ENCODE measurements at regions not wholly inside any gene's neighbourhood (a gene's known extent, or its start where the extent isn't known, plus 50 kb on each side); places are given as distances from the start of the nearest gene placed in this dataset.

DNA sequence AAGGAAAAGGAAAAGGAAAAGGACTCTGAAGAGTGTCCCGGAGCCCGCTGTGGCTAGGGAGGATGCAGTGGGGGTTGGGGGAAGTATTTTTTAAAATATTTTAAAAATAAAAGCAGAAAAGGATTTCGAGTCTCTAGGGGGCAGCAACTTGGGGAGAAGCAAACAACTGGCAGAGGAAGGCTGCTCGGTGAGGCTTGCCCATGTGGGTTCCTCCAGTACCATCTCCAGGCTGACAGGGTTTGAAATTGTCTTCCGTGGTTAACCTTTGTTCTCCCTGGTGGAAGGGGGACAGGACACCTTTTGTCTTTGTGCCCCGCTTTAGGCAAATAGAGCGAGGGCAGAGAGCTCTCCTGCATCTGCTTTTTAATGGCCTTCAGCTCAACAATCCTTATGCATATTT lies 60.4 kb upstream of the SNX9 start:
- 48 to 67% methylated on average over 4 to 7 of the region's 7 CpGs for WGBS, 2 donors (ENCODE audit: low coverage in 1 of 2)
- H3K27ac ChIP-seq, result no peak overlapping the region
- H3K27me3 ChIP-seq, result no peaks in the 10 kb centered on the region
- no peaks in the 10 kb centered on the region for H3K36me3 ChIP-seq
- no peak for TF ChIP-seq POLR2A (IDR thresholded peaks at IDR 0.05)
- no peaks in the 10 kb centered on the region for H3K9me3 ChIP-seq
- H3K4me3 ChIP-seq, result no peak overlapping the region
- peaks cover 0 to 47% (median 16%) of the 10 kb centered on the region in 3 donors for H3K4me1 ChIP-seq
- ATAC-seq, result no peak

DNA sequence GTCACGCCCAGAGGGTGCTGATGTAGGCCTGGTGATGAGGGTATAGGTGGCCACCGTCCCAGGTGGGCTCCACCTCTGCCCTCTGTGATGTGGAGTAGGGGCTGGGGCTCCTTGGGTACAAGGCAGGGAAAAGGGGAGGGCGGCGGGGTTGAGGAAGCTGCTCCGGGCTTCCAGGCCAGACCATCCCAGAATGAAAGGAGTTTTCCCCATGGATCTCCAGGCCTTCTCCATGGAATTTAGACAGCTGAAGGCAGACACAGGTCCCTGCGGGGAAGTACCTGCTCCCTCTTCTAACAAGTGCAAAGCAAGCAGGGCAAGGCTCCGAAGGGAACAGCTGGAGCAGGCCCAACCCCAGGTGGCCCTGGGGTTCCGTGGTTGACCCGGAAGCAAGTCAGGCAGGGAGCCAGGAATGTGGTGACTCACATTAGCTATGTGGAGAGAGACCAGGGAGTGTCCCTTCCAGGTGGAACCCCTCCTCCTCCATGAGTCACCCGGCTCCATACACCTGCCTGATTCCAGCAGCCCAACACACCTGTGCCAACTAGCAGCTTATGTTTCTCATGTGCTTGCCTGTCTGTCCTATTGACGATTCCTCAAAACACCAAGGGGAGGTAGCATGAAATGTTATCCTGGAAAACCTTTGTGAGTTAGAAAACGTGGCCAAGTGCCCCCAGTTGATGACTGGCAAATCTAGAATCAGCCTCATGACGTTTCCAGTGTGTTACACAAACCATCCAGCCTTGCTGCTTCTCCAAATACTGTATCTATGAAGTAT lies 59.7 kb upstream of the SNX9 start:
- peaks cover 0 to 46% (median 16%) of the 10 kb centered on the region in 3 donors for H3K4me1 ChIP-seq
- TF ChIP-seq, protein P1, sequence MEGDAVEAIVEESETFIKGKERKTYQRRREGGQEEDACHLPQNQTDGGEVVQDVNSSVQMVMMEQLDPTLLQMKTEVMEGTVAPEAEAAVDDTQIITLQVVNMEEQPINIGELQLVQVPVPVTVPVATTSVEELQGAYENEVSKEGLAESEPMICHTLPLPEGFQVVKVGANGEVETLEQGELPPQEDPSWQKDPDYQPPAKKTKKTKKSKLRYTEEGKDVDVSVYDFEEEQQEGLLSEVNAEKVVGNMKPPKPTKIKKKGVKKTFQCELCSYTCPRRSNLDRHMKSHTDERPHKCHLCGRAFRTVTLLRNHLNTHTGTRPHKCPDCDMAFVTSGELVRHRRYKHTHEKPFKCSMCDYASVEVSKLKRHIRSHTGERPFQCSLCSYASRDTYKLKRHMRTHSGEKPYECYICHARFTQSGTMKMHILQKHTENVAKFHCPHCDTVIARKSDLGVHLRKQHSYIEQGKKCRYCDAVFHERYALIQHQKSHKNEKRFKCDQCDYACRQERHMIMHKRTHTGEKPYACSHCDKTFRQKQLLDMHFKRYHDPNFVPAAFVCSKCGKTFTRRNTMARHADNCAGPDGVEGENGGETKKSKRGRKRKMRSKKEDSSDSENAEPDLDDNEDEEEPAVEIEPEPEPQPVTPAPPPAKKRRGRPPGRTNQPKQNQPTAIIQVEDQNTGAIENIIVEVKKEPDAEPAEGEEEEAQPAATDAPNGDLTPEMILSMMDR (IDR thresholded peaks at IDR 0.05), result no peak
- TF ChIP-seq POLR2AphosphoS5 (IDR thresholded peaks at IDR 0.05) (no peak), EP300 (IDR thresholded peaks at IDR 0.05) (no peak), POLR2A (IDR thresholded peaks at IDR 0.05) (no peak)

DNA sequence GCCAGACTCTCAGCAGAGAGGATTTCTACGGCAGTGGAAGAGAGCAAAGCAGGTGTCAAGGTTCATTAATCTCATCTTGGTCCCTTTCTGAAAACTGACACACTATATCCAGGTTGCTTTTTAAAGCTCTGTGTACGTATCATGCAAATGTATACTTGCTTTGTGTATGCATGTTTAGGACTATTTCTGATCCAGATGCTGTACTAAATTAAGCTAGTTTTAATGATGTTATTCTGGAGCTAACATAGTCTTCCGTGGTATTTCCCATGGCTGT lies 59.2 kb upstream of the SNX9 start:
- Histone ChIP-seq H3K4me1 (peaks cover 0 to 46% (median 16%) of the 10 kb centered on the region in 3 donors), H3K4me3 (no peak overlapping the region), H3K27me3 (no peaks in the 10 kb centered on the region), H3K27ac (peak overlapping the region in 3 of 4 donors; percentile 60 to 73 (median 70)), H3K36me3 (no peaks in the 10 kb centered on the region), H3K9me3 (no peaks in the 10 kb centered on the region)
- TF ChIP-seq POLR2AphosphoS5 (IDR thresholded peaks at IDR 0.05) (no peak), POLR2A (IDR thresholded peaks at IDR 0.05) (no peak), EP300 (IDR thresholded peaks at IDR 0.05) (no peak)
- TF ChIP-seq, protein P1 (IDR thresholded peaks at IDR 0.05), result no peak
- 26 to 43% methylated on average over 3 of the region's 3 CpGs for WGBS, 2 donors (ENCODE audit: low coverage in 1 of 2)
- no peak for ATAC-seq

More for the DNA sequence above, 59.7 kb upstream of the SNX9 start:
- Histone ChIP-seq H3K9me3 (no peaks in the 10 kb centered on the region), H3K27ac (peak overlapping the region in 3 of 4 donors; percentile 60 to 73 (median 70)), H3K4me3 (no peak overlapping the region), H3K36me3 (no peaks in the 10 kb centered on the region), H3K27me3 (no peaks in the 10 kb centered on the region)
- WGBS, 2 donors (ENCODE audit: low coverage in 1 of 2), result 30% methylated on average over 2 of the region's 13 CpGs; no CpG with 5 or more reads in 1 of the 2 donors
- no peak for ATAC-seq

DNA sequence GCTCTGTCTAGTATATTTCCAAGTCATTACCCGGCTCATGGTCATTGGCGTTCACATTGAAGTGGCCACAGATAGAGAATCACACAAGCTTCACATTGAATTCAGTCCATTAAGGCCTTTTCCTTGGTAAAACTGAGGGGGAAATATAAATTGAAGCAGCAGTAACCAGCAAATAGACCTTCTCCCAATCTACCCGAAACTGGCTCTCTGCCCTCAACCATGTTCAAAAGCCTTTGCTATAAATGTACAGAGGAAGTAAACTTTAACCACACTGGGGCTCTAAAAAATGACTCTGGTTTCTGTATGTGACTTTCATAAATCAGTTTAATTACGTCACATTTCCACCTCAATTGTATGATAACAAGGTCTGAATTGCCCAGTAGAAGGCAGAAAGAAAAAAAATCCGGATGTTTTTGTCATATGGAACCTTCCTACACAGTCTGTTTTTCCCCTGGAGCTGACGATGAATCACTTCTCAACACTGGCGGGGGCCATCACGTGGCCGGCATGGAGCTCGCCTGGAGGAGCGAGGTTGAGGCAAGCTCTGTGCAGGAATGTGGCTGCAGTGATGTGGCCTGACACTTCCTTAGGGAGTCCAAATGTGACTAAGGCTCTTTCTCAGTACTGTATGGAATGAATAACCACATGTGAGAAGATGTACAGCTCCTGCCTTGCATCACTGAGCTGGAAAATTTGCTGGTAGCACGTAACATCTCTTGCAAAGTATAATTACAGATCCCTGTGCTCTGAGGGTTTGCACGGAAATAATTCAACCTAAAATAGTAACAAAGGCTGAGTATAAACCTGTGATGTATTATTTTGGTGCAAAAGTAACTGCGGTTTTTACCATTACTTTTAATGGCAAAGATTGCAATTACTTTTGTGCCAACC lies 58.6 kb upstream of the SNX9 start:
- ATAC-seq, result peak; percentile 87
- Histone ChIP-seq H3K27ac (peak overlapping the region in 3 of 4 donors; percentile 60 to 73 (median 70)), H3K4me1 (peaks cover 0 to 46% (median 16%) of the 10 kb centered on the region in 3 donors), H3K27me3 (no peaks in the 10 kb centered on the region), H3K36me3 (no peaks in the 10 kb centered on the region), H3K9me3 (no peaks in the 10 kb centered on the region), H3K4me3 (no peak overlapping the region)
- TF ChIP-seq, protein P1 (IDR thresholded peaks at IDR 0.05), result no peak
- peak; percentile 54 for TF ChIP-seq POLR2AphosphoS5 (IDR thresholded peaks at IDR 0.05)
- WGBS, 2 donors (ENCODE audit: low coverage in 1 of 2), result 11 to 21% methylated on average over 9 to 12 of the region's 14 CpGs

DNA sequence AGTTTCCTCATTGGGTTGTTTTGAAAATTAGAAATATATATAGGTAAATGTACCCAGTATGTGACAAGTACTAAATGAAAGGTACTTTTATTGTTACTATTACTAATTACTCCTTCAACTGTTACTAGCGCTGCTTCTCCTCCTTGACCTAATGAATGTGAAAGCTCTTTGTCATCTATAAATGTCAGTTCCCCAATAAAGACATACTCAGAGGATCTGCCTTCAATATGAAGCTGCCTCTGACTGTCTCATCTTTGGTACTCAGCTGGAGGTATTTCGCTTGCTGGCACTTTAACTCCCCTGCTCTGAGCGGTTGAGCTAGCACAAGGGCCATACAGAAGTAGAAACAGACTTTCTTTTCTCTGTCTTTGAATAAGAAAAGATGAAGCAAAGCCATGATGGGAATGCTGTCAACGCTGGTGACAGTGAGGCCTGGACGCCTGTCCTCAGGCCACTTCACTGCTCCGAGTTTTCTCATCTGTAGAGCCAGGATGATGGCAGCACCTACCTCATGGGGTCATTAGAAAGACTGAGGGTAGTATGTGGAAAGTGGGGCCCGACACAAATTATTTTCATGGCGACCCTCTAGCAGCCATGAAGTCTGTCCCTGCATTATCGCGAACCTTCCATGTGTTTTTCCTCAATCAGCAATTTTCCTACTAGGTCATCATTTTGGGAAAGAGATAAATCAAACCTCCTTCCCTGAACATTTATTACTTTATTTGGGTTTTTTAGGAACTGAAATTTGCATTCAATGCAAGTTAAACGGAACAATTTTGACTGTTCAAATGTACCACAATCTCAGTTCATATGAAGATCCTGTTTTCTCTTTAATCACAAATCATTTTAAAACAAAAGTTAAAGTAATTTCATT lies 55.9 kb upstream of the SNX9 start:
- H3K27me3 ChIP-seq, result peaks cover 9% of the 10 kb centered on the region
- TF ChIP-seq EP300 (IDR thresholded peaks at IDR 0.05) (no peak), POLR2A (IDR thresholded peaks at IDR 0.05) (no peak), POLR2AphosphoS5 (IDR thresholded peaks at IDR 0.05) (no peak)
- TF ChIP-seq, protein P1 (IDR thresholded peaks at IDR 0.05), result no peak
- WGBS, 2 donors (ENCODE audit: low coverage in 1 of 2), result 94 to 100% methylated on average over 4 to 9 of the region's 11 CpGs
- H3K4me3 ChIP-seq, result no peak overlapping the region
- peak overlapping the region in 1 of 4 donors; percentile 40 for H3K27ac ChIP-seq
- H3K36me3 ChIP-seq, result no peaks in the 10 kb centered on the region
- H3K9me3 ChIP-seq, result no peaks in the 10 kb centered on the region
- ATAC-seq, result no peak
- H3K4me1 ChIP-seq, result peaks cover 0 to 43% (median 16%) of the 10 kb centered on the region in 3 donors

All from gastroesophageal sphincter (tissue), 4 donors.